Stomach smooth muscle (tissue), 2 donors: ENCODE measurements at regions not wholly inside any gene's neighbourhood (a gene's known extent, or its start where the extent isn't known, plus 50 kb on each side); places are given as distances from the start of the nearest gene placed in this dataset.
"Not testable (repeated sequence)": the region's sequence is repeated elsewhere in the genome, so short reads cannot be mapped to it uniquely, and the experiment has no call there.

Source experiments
- H3K27ac ChIP-seq: one replicate; pipeline ENCODE4 v1.7.0; 2013; ENCODE audit warnings: mild to moderate bottlenecking, low read length, inconsistent platforms
- H3K27me3 ChIP-seq, 2 donors: one replicate each; pipeline ENCODE4 v1.7.0; 2013; ENCODE audit warnings: low read length in 2 of 2; ENCODE audit not compliant: insufficient read depth in 2 of 2, control insufficient read depth in 1 of 2
- H3K36me3 ChIP-seq, 2 donors: one replicate each; pipeline ENCODE4 v1.7.0; 2013; ENCODE audit warnings: low read length in 2 of 2; ENCODE audit not compliant: control insufficient read depth in 2 of 2, insufficient read depth in 2 of 2
- H3K4me1 ChIP-seq: one replicate; pipeline ENCODE4 v1.7.0; 2013; ENCODE audit warnings: low read length; ENCODE audit not compliant: control insufficient read depth, insufficient read depth
- H3K4me3 ChIP-seq, 2 donors: one replicate each; pipeline ENCODE4 v1.7.0; 2013; ENCODE audit warnings: low read length in 2 of 2
- H3K9ac ChIP-seq, 2 donors: one replicate each; pipeline ENCODE4 v1.7.0; 2013; ENCODE audit warnings: low read length in 2 of 2, mild to moderate bottlenecking in 1 of 2
- H3K9me3 ChIP-seq, 2 donors: one replicate each; pipeline ENCODE4 v1.7.0; 2013; ENCODE audit warnings: low read length in 2 of 2; ENCODE audit not compliant: control insufficient read depth in 2 of 2
- donor health status: healthy.
- donor health status: Pancreatic carcinoma.

GRCh38 chr11:133650082-133650481 is 117.8 kb upstream of the OPCML start:
- no peak overlapping the region for H3K27ac ChIP-seq
- peaks cover 2 to 4% of the 10 kb centered on the region in 2 donors for H3K27me3 ChIP-seq
- no peak overlapping the region for H3K9ac ChIP-seq
- H3K36me3 ChIP-seq: no peaks in the 10 kb centered on the region
- H3K4me1 ChIP-seq: no peaks in the 10 kb centered on the region
- H3K4me3 ChIP-seq: no peak overlapping the region
- no peaks in the 10 kb centered on the region for H3K9me3 ChIP-seq

GRCh38 chr11:133649040-133649439 is 116.7 kb upstream of the OPCML start:
- no peaks in the 10 kb centered on the region for H3K9me3 ChIP-seq
- H3K4me1 ChIP-seq: no peaks in the 10 kb centered on the region
- H3K36me3 ChIP-seq: no peaks in the 10 kb centered on the region
- H3K9ac ChIP-seq: no peak overlapping the region
- no peak overlapping the region for H3K4me3 ChIP-seq
- peaks cover 0 to 2% of the 10 kb centered on the region in 2 donors for H3K27me3 ChIP-seq
- no peak overlapping the region for H3K27ac ChIP-seq

- Histone ChIP-seq H3K27ac (no peak overlapping the region), H3K9ac (no peak overlapping the region), H3K4me1 (no peaks in the 10 kb centered on the region), H3K4me3 (no peak overlapping the region), H3K9me3 (no peaks in the 10 kb centered on the region), H3K27me3 (peaks cover 2 to 6% of the 10 kb centered on the region in 2 donors), H3K36me3 (no peaks in the 10 kb centered on the region)
These were observed 107.1 kb upstream of the OPCML start for GRCh38 chr11:133639408-133639807.

GRCh38 chr11:133638921-133639320 is 106.6 kb upstream of the OPCML start:
- H3K9ac ChIP-seq: no peak overlapping the region
- no peak overlapping the region for H3K4me3 ChIP-seq
- no peak overlapping the region for H3K27ac ChIP-seq
- H3K36me3 ChIP-seq: no peaks in the 10 kb centered on the region
- peaks cover 2 to 6% of the 10 kb centered on the region in 2 donors for H3K27me3 ChIP-seq
- H3K4me1 ChIP-seq: no peaks in the 10 kb centered on the region
- no peaks in the 10 kb centered on the region for H3K9me3 ChIP-seq

- H3K36me3 ChIP-seq: no peaks in the 10 kb centered on the region
- H3K27me3 ChIP-seq: peaks cover 2 to 6% of the 10 kb centered on the region in 2 donors
- H3K9me3 ChIP-seq: no peaks in the 10 kb centered on the region
- H3K9ac ChIP-seq: no peak overlapping the region
- H3K27ac ChIP-seq: no peak overlapping the region
- no peaks in the 10 kb centered on the region for H3K4me1 ChIP-seq
- no peak overlapping the region for H3K4me3 ChIP-seq
These were observed 104.5 kb upstream of the OPCML start for GRCh38 chr11:133636711-133637355.

- Histone ChIP-seq H3K9me3 (no peaks in the 10 kb centered on the region), H3K4me3 (no peak overlapping the region), H3K36me3 (no peaks in the 10 kb centered on the region), H3K9ac (no peak overlapping the region), H3K27ac (no peak overlapping the region), H3K27me3 (peaks cover 2 to 6% of the 10 kb centered on the region in 2 donors), H3K4me1 (no peaks in the 10 kb centered on the region)
These were observed 103.0 kb upstream of the OPCML start for GRCh38 chr11:133635244-133635739.

- H3K9ac ChIP-seq, H3K27ac ChIP-seq, H3K4me3 ChIP-seq, H3K27me3 ChIP-seq, H3K4me1 ChIP-seq, H3K36me3 ChIP-seq, H3K9me3 ChIP-seq: not testable (repeated sequence)
These were observed 96.1 kb upstream of the OPCML start for GRCh38 chr11:133628371-133628770.

- Histone ChIP-seq H3K4me1 (no peaks in the 10 kb centered on the region), H3K27ac (no peak overlapping the region), H3K4me3 (no peak overlapping the region), H3K36me3 (no peaks in the 10 kb centered on the region), H3K27me3 (peaks cover 0 to 2% of the 10 kb centered on the region in 2 donors), H3K9ac (no peak overlapping the region), H3K9me3 (peaks cover 0 to 5% of the 10 kb centered on the region in 2 donors)
These were observed 89.3 kb upstream of the OPCML start for GRCh38 chr11:133621611-133622010.

- Histone ChIP-seq H3K4me3 (no peak overlapping the region), H3K4me1 (no peaks in the 10 kb centered on the region), H3K9ac (no peak overlapping the region), H3K27ac (no peak overlapping the region), H3K9me3 (peaks cover 0 to 5% of the 10 kb centered on the region in 2 donors), H3K27me3 (peaks cover 0 to 2% of the 10 kb centered on the region in 2 donors), H3K36me3 (no peaks in the 10 kb centered on the region)
These were observed 87.7 kb upstream of the OPCML start for GRCh38 chr11:133619973-133620372.

GRCh38 chr11:133619397-133619796 is 87.1 kb upstream of the OPCML start:
- peaks cover 0 to 2% of the 10 kb centered on the region in 2 donors for H3K27me3 ChIP-seq
- no peaks in the 10 kb centered on the region for H3K36me3 ChIP-seq
- no peak overlapping the region for H3K9ac ChIP-seq
- H3K9me3 ChIP-seq: peaks cover 0 to 5% of the 10 kb centered on the region in 2 donors
- no peak overlapping the region for H3K4me3 ChIP-seq
- no peak overlapping the region for H3K27ac ChIP-seq
- no peaks in the 10 kb centered on the region for H3K4me1 ChIP-seq

- Histone ChIP-seq H3K27me3 (peaks cover 0 to 2% of the 10 kb centered on the region in 2 donors), H3K36me3 (no peaks in the 10 kb centered on the region)
These were observed 86.2 kb upstream of the OPCML start for GRCh38 chr11:133618544-133618943.

More at GRCh38 chr11:133618544-133618943, 86.2 kb upstream of the OPCML start:
- Histone ChIP-seq H3K4me1 (no peaks in the 10 kb centered on the region), H3K27ac (no peak overlapping the region), H3K9me3 (peaks cover 0 to 5% of the 10 kb centered on the region in 2 donors), H3K9ac (no peak overlapping the region), H3K4me3 (no peak overlapping the region)
